Spleen (tissue), 7 donors: ENCODE measurements at regions not wholly inside any gene's neighbourhood (a gene's known extent, or its start where the extent isn't known, plus 50 kb on each side); places are given as distances from the start of the nearest gene placed in this dataset.

Experiments
- CTCF ChIP-seq, 11 experiments: fragments of 200-600 bp in 7 of 11; fragments of 450-650 bp in 4 of 11; sonication (generic) in 4 of 11; IDR thresholded peaks in 8 of 11; conservative IDR thresholded peaks in 3 of 11; 1 replicate in 7 of 11; 2 replicates in 4 of 11; pipeline versions ENCODE4 v1.4.0 to v1.8.0; 2016 to 2021; ENCODE audit warnings: antibody characterized with exemption in 11 of 11, inconsistent platforms in 4 of 11, mild to moderate bottlenecking in 1 of 11
- POLR2A ChIP-seq, 3 donors: fragments of 450-650 bp; IDR thresholded peaks; one replicate each; pipeline ENCODE4 v1.5.1; 2017; ENCODE audit warnings: antibody characterized with exemption in 3 of 3, mild to moderate bottlenecking in 1 of 3
- donor health status: DM: no; HTN: no; CAD: no; lungs with moderate emphysema.
- donor health status: DM: no; HTN: no; CAD: no.
- donor health status: DM: no; HTN: no; CAD: no.

GRCh38 chr2:18639756-18640453 lies 50.5 kb upstream of the NT5C1B start:
- no peak for TF ChIP-seq CTCF (IDR thresholded peaks at IDR 0.05 in 8 of 11, conservative IDR thresholded peaks at IDR 0.05 in 3 of 11)
- no peak for TF ChIP-seq POLR2A (IDR thresholded peaks at IDR 0.05)
